ENCODE measurements at regions not wholly inside any gene's neighbourhood (a gene's known extent, or its start where the extent isn't known, plus 50 kb on each side); places are given as distances from the start of the nearest gene placed in this dataset.
"Not testable (repeated sequence)": the region's sequence is repeated elsewhere in the genome, so short reads cannot be mapped to it uniquely, and the experiment has no call there.

- POLR2A ChIA-PET: no interaction called here
- no peak for TF ChIP-seq CTCF (IDR thresholded peaks at IDR 0.05; ENCODE audit: insufficient read depth, low read length, missing control alignments)
- no peak overlapping the region for H3K4me3 ChIP-seq (ENCODE audit: low read depth, low read length)
- CTCF ChIA-PET: no interaction called here
- DNase-seq (ENCODE audit: low read depth, low spot score): no peak
These were observed 123.2 kb upstream of the FAM9C start for GRCh38 chrX:13167481-13168231.

- POLR2A ChIA-PET: no interaction called here
- TF ChIP-seq CTCF (IDR thresholded peaks at IDR 0.05; ENCODE audit: insufficient read depth, low read length, missing control alignments): no peak
- CTCF ChIA-PET: no interaction called here
- H3K4me3 ChIP-seq (ENCODE audit: low read depth, low read length): no peak overlapping the region
- no peak for DNase-seq (ENCODE audit: low read depth, low spot score)
These were observed 121.1 kb upstream of the FAM9C start for GRCh38 chrX:13165266-13166189.

- TF ChIP-seq CTCF (IDR thresholded peaks at IDR 0.05; ENCODE audit: insufficient read depth, low read length, missing control alignments): no peak
- CTCF ChIA-PET: no interaction called here
- H3K4me3 ChIP-seq (ENCODE audit: low read depth, low read length): no peak overlapping the region
- no peak for DNase-seq (ENCODE audit: low read depth, low spot score)
- POLR2A ChIA-PET: no interaction called here
These were observed 120.2 kb upstream of the FAM9C start for GRCh38 chrX:13164611-13165010.

- DNase-seq (ENCODE audit: low read depth, low spot score): no peak
- CTCF ChIA-PET: no interaction called here
- H3K4me3 ChIP-seq (ENCODE audit: low read depth, low read length): no peak overlapping the region
- no peak for TF ChIP-seq CTCF (IDR thresholded peaks at IDR 0.05; ENCODE audit: insufficient read depth, low read length, missing control alignments)
- POLR2A ChIA-PET: no interaction called here
These were observed 118.5 kb upstream of the FAM9C start for GRCh38 chrX:13162772-13163410.

- POLR2A ChIA-PET: no interaction called here
- CTCF ChIA-PET: no interaction called here
- H3K4me3 ChIP-seq (ENCODE audit: low read depth, low read length): no peak overlapping the region
- TF ChIP-seq CTCF (IDR thresholded peaks at IDR 0.05; ENCODE audit: insufficient read depth, low read length, missing control alignments): no peak
- DNase-seq (ENCODE audit: low read depth, low spot score): no peak
These were observed 115.5 kb upstream of the FAM9C start for GRCh38 chrX:13159886-13160285.

GRCh38 chrX:13158911-13159310 lies 114.5 kb upstream of the FAM9C start:
- TF ChIP-seq CTCF (IDR thresholded peaks at IDR 0.05; ENCODE audit: insufficient read depth, low read length, missing control alignments): no peak

GRCh38 chrX:13155550-13155949 lies 111.1 kb upstream of the FAM9C start:
- CTCF ChIA-PET; DNase-seq (ENCODE audit: low read depth, low spot score); POLR2A ChIA-PET; H3K4me3 ChIP-seq (ENCODE audit: low read depth, low read length): not testable (repeated sequence)

More at GRCh38 chrX:13158911-13159310, 114.5 kb upstream of the FAM9C start:
- POLR2A ChIA-PET: no interaction called here
- DNase-seq (ENCODE audit: low read depth, low spot score): no peak
- H3K4me3 ChIP-seq (ENCODE audit: low read depth, low read length): no peak overlapping the region
- CTCF ChIA-PET: no interaction called here
